ENCODE measurements at regions not wholly inside any gene's neighbourhood (a gene's known extent, or its start where the extent isn't known, plus 50 kb on each side); places are given as distances from the start of the nearest gene placed in this dataset.

GRCh38 chr6:109927052-109927451 lies 51.1 kb upstream of the GPR6 start:
- no peak for TF ChIP-seq CTCF (IDR thresholded peaks at IDR 0.05; ENCODE audit: unreplicated experiment)
- Mint-ChIP-seq H3K4me3 (ENCODE audit: low read depth, unreplicated experiment) (no peak overlapping the region), H3K27ac (ENCODE audit: unreplicated experiment) (no peak overlapping the region), H3K4me1 (ENCODE audit: low read depth, unreplicated experiment) (peaks cover 24% of the 10 kb centered on the region), H3K36me3 (ENCODE audit: insufficient read depth, unreplicated experiment) (no peaks in the 10 kb centered on the region), H3K9me3 (ENCODE audit: low read depth, unreplicated experiment) (no peaks in the 10 kb centered on the region), H3K27me3 (ENCODE audit: unreplicated experiment) (no peaks in the 10 kb centered on the region)
- CTCF ChIA-PET = interaction anchor here (0.6 kb wide), 1 partner anchor 112 kb away, joined by 3 read pairs; no protein-coding TSS in a partner anchor
- no TSS peak for BruUV-seq (replicated peaks)
- no peak for DNase-seq
- intact Hi-C loops (cut with micrococcal nuclease; ENCODE audit: unreplicated experiment) = no loop called here

All from Calu3 (cell line).